Activated T-cell treated with anti-CD3 and anti-CD28 coated beads, Interleukin-2, amount 50 U/mL, for 24 hours (primary cell): ENCODE measurements at regions not wholly inside any gene's neighbourhood (a gene's known extent, or its start where the extent isn't known, plus 50 kb on each side); places are given as distances from the start of the nearest gene placed in this dataset.
"Not testable (repeated sequence)": the region's sequence is repeated elsewhere in the genome, so short reads cannot be mapped to it uniquely, and the experiment has no call there.

Experiments
- DNase-seq: peaks from one replicate; pipeline ENCODE4 v3.0.0-alpha.2; 2020
- H3K27ac Mint-ChIP-seq: 2 replicates; pipeline ENCODE4 v1.8.0; 2020; ENCODE audit warnings: mild to moderate bottlenecking, mixed read lengths
- H3K27me3 Mint-ChIP-seq: 2 replicates; pipeline ENCODE4 v1.8.0; 2020; ENCODE audit warnings: mixed read lengths
- H3K36me3 Mint-ChIP-seq: 2 replicates; pipeline ENCODE4 v1.8.0; 2020; ENCODE audit warnings: low read depth, mixed read lengths
- H3K4me1 Mint-ChIP-seq: 2 replicates; pipeline ENCODE4 v1.8.0; 2020; ENCODE audit warnings: low read depth, mixed read lengths
- H3K4me3 Mint-ChIP-seq: 2 replicates; pipeline ENCODE4 v1.8.0; 2020; ENCODE audit warnings: mild to moderate bottlenecking, moderate library complexity, mixed read lengths
- H3K9me3 Mint-ChIP-seq: 2 replicates; pipeline ENCODE4 v1.8.0; 2020; ENCODE audit warnings: mixed read lengths

DNA sequence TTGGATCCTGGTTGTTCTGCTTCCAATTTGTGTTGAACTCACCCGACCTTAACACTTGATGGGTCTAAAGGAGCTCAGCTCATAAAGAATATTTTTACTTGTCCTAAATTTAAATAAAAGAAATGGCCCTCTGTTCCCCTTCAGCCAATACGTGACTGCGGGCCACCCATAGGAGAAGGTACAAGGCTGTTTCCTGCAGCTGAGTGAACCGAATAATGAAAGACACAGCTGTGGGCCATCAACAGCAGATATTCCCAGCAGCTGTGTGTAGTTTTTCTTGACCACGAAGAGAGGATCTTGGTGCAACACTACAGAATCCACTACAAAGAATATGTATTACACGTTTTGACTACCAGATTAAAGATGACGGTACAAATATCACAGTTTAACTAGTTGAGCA, 1431.6 kb downstream of the CDH11 start:
- H3K36me3 Mint-ChIP-seq: no peaks in the 10 kb centered on the region
- H3K9me3 Mint-ChIP-seq: peaks cover 41% of the 10 kb centered on the region
- DNase-seq: no peak
- no peaks in the 10 kb centered on the region for H3K4me1 Mint-ChIP-seq
- H3K27me3 Mint-ChIP-seq: no peaks in the 10 kb centered on the region
- H3K27ac Mint-ChIP-seq: no peak overlapping the region
- H3K4me3 Mint-ChIP-seq: no peak overlapping the region

DNA sequence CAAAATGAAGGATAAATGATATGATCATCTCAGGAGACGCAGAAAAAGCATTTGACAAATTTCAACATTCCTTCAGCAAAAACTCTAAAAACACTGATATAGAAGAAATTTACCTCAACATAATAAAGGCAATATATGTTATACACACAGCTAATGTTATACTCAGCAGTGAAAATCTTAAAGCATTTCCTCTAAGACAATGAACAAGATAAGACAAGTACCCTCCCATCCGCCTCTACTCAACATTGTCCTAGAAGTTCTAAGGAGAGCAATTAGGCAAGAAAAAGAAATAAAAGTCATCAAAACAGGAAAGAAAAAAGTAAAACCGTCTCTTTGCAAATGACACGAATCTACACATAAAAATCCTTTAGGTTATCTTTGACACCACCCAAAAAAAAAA, 1432.8 kb downstream of the CDH11 start:
- no peak overlapping the region for H3K4me3 Mint-ChIP-seq
- peaks cover 36% of the 10 kb centered on the region for H3K9me3 Mint-ChIP-seq
- DNase-seq: no peak
- no peak overlapping the region for H3K27ac Mint-ChIP-seq
- no peaks in the 10 kb centered on the region for H3K4me1 Mint-ChIP-seq
- H3K27me3 Mint-ChIP-seq: no peaks in the 10 kb centered on the region
- no peaks in the 10 kb centered on the region for H3K36me3 Mint-ChIP-seq

DNA sequence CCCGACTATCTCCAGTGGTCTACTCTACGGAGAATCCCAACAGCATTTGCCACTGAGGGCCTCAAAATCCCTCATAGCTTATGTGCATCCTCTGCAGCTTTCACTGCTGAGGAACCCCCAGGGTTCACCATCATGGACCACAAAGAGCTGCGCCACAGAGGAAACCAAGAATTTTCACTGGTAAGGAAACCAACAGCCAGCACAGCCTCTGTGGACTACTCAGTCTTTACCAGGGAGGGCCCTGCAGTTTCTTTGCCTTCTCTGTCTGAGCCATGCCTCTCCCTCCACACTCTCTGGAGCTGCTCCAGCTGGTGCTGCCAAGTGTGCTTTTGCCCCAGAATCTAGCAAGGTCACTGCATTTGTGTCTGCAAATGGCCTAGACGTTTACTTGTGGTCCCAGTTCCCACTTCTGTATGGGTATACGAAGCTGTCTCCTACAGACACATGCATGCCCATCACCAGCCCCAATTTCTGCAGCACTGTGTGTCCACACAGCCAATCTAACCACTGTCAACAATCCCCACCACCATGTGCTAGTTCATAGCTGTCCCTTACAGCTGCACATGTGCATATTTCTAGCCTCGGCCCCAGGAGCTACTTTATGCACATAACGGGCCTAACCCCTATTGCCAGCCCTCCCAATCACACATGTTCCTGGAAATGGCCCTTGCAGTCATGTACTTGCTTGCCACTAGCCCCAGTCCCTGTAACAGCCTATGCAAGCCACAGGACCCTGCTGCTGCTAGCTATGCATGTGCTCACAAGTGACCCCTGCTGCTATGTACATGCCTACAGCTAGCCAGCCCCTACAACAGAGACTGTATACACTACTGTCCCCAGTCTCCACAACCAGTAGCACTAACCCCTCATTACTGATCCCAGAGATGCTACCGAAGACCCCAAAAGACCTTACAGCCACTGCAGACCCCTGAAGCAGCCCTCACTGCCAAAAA, 1437.4 kb downstream of the CDH11 start:
- Mint-ChIP-seq H3K27me3 (no peaks in the 10 kb centered on the region), H3K27ac (no peak overlapping the region), H3K4me3 (no peak overlapping the region), H3K9me3 (peaks cover 37% of the 10 kb centered on the region), H3K36me3 (no peaks in the 10 kb centered on the region), H3K4me1 (no peaks in the 10 kb centered on the region)
- DNase-seq: no peak

DNA sequence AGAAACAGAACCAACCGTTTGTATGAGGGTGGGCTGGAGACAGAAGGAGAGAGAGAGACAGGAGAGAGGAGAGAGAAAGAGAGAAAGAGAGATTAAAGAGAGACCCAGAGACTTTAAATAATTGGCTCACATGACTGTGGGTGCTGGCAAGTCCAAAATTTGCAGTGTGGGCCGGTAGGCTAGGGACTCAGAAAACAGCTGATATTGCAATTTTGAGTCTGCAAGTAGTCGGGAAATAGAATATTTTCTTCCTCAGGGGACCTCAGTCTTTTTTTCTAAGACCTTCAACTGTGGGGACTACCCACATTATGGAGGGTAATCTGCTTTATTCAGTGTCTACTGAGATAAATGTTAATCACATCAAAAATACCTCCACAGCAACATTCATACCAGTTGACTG, 1439.0 kb downstream of the CDH11 start:
- Mint-ChIP-seq H3K27me3 (no peaks in the 10 kb centered on the region), H3K4me3 (no peak overlapping the region), H3K36me3 (no peaks in the 10 kb centered on the region), H3K27ac (no peak overlapping the region), H3K4me1 (no peaks in the 10 kb centered on the region), H3K9me3 (peaks cover 40% of the 10 kb centered on the region)
- DNase-seq: no peak

DNA sequence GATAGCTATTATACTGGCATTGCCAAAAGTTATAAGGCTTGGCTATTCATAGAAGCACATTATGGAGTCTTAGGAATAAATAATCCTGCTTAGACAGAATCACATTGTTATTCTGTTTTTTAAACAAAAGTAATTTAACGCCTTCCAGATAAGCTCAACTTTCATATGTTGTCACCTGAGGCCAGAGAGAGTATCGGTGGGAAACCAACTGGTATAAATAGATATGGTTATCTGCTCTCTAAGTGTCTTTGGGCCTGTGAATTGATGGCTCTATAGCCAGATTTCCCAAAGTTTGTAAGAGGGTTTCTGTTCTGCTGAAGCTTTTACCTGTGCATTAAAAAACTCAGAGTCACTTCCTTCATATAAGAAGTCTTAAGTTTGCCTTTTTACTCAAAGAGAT, 1449.4 kb downstream of the CDH11 start:
- H3K27ac Mint-ChIP-seq: no peak overlapping the region
- no peaks in the 10 kb centered on the region for H3K4me1 Mint-ChIP-seq
- H3K4me3 Mint-ChIP-seq: no peak overlapping the region
- H3K36me3 Mint-ChIP-seq: no peaks in the 10 kb centered on the region
- peaks cover 25% of the 10 kb centered on the region for H3K9me3 Mint-ChIP-seq
- DNase-seq: no peak
- H3K27me3 Mint-ChIP-seq: no peaks in the 10 kb centered on the region

DNA sequence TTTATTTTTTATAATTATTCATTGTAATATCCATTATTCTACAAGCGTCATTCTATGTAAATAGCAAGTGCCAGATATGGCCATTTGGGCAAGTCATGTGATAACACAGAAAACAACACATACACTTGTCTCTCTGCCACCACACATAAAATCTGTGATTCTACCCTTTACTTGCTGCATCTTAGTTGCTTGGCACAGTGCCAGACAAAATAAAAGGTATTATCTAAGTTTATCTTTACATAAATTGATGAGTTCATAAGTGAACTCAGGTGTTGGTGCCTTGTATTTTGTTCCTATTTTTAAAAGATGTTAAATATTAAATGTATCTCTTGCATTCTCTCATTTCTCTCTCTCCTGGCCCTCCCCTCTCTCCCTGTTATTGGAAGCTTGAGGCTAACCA, 1458.7 kb downstream of the CDH11 start:
- H3K4me1 Mint-ChIP-seq: no peaks in the 10 kb centered on the region
- no peak for DNase-seq
- peaks cover 28% of the 10 kb centered on the region for H3K9me3 Mint-ChIP-seq
- H3K36me3 Mint-ChIP-seq: no peaks in the 10 kb centered on the region
- H3K27me3 Mint-ChIP-seq: no peaks in the 10 kb centered on the region
- H3K4me3 Mint-ChIP-seq: no peak overlapping the region
- no peak overlapping the region for H3K27ac Mint-ChIP-seq

DNA sequence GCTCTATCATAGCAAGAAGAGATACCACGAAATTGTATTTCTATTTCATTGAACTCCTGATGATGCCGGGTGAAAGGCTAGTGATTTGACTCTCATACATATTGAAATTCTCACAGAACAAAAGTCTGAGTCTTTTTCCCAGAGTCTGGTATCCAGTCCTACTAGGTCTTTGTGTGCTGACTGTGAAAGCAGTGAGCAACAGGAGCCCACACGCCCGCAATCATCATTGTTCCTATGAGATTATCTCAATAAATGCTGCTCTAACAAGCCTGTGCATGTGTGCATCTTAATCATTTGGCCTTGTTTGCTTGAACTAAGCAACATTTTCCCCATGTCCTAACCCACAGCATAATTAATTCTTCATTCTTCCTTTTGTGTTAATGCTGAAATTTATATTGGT, 1466.0 kb downstream of the CDH11 start:
- no peak overlapping the region for H3K27ac Mint-ChIP-seq
- DNase-seq: no peak
- no peaks in the 10 kb centered on the region for H3K4me1 Mint-ChIP-seq

DNA sequence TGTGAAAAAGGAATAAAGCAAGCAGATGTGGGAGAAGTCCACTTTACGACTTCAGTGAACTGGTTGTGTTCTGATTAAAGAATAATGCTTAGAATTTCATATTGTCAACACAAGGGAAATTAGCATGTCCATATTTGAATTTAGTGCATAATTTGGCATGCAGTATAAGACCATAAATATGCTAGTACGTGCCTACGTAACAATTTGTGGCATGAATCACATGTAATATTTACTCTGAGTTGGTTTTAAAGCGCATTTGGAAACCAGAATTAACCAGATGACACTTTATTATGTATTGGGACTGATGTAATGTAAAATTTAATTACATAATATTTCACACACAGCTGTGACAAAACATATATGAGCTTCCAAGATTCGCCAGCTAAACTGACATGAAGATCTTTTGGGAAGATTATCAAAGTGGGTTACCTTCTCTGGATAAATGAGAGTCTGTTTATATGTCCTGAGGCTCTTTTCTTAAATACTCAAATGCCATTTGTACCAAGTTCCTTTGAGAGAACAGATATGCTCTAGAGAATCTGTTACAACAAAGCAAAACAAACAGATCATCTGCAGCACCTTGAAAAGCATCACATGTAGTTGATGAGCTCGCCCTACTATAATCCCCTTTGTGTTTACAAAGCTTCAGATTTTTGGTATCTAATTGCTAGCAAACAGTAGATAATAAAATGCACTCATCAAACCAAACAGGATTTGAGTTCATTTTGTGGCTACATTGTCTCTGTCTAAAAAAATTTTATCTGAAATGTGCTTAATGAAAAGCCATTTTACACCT, 1468.6 kb downstream of the CDH11 start:
- Mint-ChIP-seq H3K4me1 (no peaks in the 10 kb centered on the region), H3K27me3 (no peaks in the 10 kb centered on the region), H3K4me3 (no peak overlapping the region), H3K27ac (no peak overlapping the region), H3K9me3 (peaks cover 10% of the 10 kb centered on the region), H3K36me3 (no peaks in the 10 kb centered on the region)
- no peak for DNase-seq

More for the DNA sequence above, 1466.0 kb downstream of the CDH11 start:
- H3K27me3 Mint-ChIP-seq: no peaks in the 10 kb centered on the region
- H3K4me3 Mint-ChIP-seq: no peak overlapping the region
- no peaks in the 10 kb centered on the region for H3K36me3 Mint-ChIP-seq
- H3K9me3 Mint-ChIP-seq: peaks cover 12% of the 10 kb centered on the region

DNA sequence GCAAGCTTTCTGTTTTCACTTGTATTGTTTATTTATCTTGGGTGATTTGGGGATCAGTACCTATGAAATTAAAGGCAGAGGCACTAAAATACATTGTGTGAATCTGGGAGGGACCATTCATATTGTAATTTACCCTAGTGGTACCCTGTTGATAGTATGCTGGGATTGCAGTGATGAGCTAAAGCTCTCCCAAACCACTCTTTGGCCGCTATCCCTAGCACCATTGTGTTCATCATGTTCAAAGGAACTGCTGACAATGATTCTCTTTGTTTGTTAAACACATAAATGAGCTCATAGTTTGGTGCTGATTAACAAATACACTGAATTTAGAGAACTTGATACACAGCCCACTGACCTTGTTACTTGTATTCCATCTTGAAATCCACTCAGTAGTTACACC, 1469.8 kb downstream of the CDH11 start:
- Mint-ChIP-seq H3K4me1 (no peaks in the 10 kb centered on the region), H3K36me3 (no peaks in the 10 kb centered on the region), H3K27ac (no peak overlapping the region), H3K4me3 (no peak overlapping the region), H3K9me3 (peaks cover 17% of the 10 kb centered on the region), H3K27me3 (no peaks in the 10 kb centered on the region)
- DNase-seq: no peak

DNA sequence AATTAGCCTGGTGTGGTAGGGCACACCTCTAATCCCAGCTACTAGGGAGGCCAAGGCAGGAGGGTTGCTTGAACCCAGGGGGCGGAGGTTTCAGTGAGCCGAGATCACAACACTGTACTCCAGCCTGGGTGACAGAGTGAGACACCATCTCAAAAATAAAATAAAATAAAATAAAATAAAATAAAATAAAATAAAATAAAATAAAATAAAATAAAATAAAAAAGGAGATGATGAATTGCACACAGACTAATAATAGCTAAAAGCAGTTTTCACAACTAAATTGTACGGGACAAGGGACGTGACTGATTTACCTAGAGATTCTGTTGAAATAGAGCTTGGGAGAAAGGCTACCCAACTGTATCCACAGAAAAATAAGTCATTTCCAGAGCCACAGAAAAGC, 1471.3 kb downstream of the CDH11 start:
- H3K36me3 Mint-ChIP-seq: no peaks in the 10 kb centered on the region
- H3K27me3 Mint-ChIP-seq: no peaks in the 10 kb centered on the region
- no peak overlapping the region for H3K4me3 Mint-ChIP-seq
- H3K4me1 Mint-ChIP-seq: no peaks in the 10 kb centered on the region
- peaks cover 28% of the 10 kb centered on the region for H3K9me3 Mint-ChIP-seq
- H3K27ac Mint-ChIP-seq: no peak overlapping the region
- DNase-seq: no peak

DNA sequence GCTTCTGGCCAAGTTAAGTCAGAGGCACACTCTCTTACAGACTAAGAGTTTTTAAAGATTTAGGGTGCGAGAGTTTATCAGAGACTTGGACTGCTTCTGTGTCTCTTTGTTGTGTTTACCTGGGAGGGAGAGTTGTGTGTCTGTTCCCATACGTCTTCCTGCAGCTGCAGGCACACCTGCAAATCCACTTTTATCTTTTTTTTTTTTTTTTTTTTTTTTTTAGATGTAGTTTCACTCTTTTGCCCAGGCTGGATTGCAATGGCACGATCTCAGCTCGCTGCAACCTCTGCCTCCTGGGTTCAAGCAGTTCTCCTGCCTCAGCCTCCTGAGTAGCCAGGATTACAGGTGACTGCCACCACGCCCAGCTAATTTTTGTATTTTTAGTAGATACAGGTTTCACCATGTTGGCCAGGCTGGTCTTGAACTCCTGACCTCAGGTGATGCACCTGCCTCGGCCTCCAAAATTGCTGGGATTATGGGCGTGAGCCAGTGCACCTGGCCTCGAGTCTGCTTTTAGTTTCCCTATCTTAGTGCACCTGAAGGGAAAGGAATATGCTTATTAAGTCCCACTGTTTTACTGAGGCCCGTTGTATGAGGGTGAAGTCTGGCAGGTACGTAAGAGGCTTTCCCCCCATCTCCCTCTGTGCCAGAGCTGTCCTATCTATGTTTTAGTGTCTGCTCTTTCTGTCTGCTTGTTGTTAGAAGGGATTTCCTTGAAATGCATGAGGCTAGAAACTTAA, 1488.0 kb downstream of the CDH11 start:
- H3K27me3 Mint-ChIP-seq, H3K4me1 Mint-ChIP-seq, H3K4me3 Mint-ChIP-seq, DNase-seq, H3K36me3 Mint-ChIP-seq, H3K27ac Mint-ChIP-seq: not testable (repeated sequence)
- H3K9me3 Mint-ChIP-seq: peaks cover 20% of the 10 kb centered on the region

DNA sequence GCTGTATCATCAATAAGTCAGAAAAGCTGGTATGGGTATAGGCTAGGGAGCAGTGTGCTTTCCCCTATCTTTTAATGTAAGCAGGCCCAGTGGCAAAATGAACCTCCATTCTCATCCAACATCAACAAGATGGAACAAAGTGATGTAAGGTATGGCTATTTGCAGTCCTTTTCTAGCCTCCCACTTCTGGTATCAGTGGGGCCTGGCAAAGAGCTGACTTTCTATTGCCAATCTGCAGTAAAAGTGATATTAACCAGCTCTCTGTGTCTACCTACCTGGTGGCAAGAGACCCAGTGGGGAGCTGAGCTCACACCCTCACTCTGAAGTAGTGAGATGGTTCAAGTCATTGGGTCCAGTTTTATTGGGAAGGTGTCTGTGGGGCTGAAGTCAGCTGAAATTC, 1492.6 kb downstream of the CDH11 start:
- Mint-ChIP-seq H3K4me3 (no peak overlapping the region), H3K27ac (no peak overlapping the region), H3K27me3 (no peaks in the 10 kb centered on the region), H3K9me3 (peaks cover 10% of the 10 kb centered on the region), H3K4me1 (no peaks in the 10 kb centered on the region), H3K36me3 (no peaks in the 10 kb centered on the region)
- no peak for DNase-seq

DNA sequence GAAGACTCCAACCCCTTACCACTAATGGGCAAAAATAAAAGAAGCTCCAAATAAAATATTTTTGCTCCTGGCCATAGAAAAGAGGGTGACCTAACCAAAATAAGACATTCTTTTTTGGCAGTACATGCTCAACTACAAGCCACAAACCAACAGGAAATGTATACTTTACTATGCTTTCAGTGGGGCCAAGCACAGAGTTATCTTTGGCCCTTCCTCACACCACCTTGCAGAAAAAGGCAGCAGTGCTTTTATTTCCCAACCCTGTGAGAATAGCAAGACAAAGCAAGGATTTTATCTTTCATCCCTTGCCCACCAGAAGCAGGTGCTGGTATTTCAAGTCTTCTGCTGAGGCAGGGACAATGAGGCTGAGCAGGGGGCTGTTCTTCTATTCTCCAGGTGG, 1493.1 kb downstream of the CDH11 start:
- Mint-ChIP-seq H3K4me1 (no peaks in the 10 kb centered on the region), H3K9me3 (peaks cover 9% of the 10 kb centered on the region), H3K27me3 (no peaks in the 10 kb centered on the region), H3K36me3 (no peaks in the 10 kb centered on the region), H3K27ac (no peak overlapping the region), H3K4me3 (no peak overlapping the region)
- DNase-seq: no peak

DNA sequence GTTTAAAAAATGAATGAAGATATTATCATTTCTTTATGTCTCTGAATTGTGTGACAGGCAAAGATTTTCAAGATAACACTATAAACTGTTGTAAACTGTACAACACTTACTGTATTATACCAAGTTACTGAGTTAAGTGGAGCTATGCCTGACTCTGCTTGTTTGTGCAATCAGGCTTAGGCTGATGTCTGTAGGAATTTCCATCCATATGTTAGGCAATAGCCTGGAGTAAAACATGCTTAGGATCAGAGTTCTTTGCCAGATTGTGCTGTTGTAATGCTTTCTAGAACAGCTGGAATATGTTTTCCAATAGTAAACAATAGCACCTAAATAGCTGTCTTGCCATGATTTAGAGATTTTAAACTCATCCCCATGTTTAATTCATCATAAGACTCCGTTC, 1496.7 kb downstream of the CDH11 start:
- Mint-ChIP-seq H3K4me3 (no peak overlapping the region), H3K27me3 (no peaks in the 10 kb centered on the region), H3K27ac (no peak overlapping the region), H3K9me3 (peaks cover 9% of the 10 kb centered on the region), H3K36me3 (no peaks in the 10 kb centered on the region), H3K4me1 (no peaks in the 10 kb centered on the region)
- DNase-seq: no peak
